DMS79 (cell line): ENCODE measurements at regions not wholly inside any gene's neighbourhood (a gene's known extent, or its start where the extent isn't known, plus 50 kb on each side); places are given as distances from the start of the nearest gene placed in this dataset.

Experiments
- DNase-seq: peaks from one replicate; lab custom pipeline; 2025; lab: John Stamatoyannopoulos, UW

- no peak for DNase-seq
These were observed 155.4 kb downstream of the ERMARD start for GRCh38 chr6:169906688-169907418.

GRCh38 chr6:169906004-169906687 lies 154.7 kb downstream of the ERMARD start:
- no peak for DNase-seq

GRCh38 chr6:169905041-169905807 lies 153.8 kb downstream of the ERMARD start:
- DNase-seq: no peak

- no peak for DNase-seq
These were observed 152.9 kb downstream of the ERMARD start for GRCh38 chr6:169904051-169904922.

GRCh38 chr6:169903122-169903521 lies 151.7 kb downstream of the ERMARD start:
- no peak for DNase-seq

GRCh38 chr6:169902604-169903003 lies 151.2 kb downstream of the ERMARD start:
- DNase-seq: no peak

- no peak for DNase-seq
These were observed 150.6 kb downstream of the ERMARD start for GRCh38 chr6:169902070-169902469.

- no peak for DNase-seq
These were observed 148.2 kb downstream of the ERMARD start for GRCh38 chr6:169899481-169900145.

- no peak for DNase-seq
These were observed 147.5 kb downstream of the ERMARD start for GRCh38 chr6:169898788-169899480.

GRCh38 chr6:169897601-169898358 lies 146.4 kb downstream of the ERMARD start:
- no peak for DNase-seq

GRCh38 chr6:169896826-169897456 lies 145.5 kb downstream of the ERMARD start:
- DNase-seq: no peak

GRCh38 chr6:169895926-169896761 lies 144.7 kb downstream of the ERMARD start:
- DNase-seq: no peak

- no peak for DNase-seq
These were observed 143.8 kb downstream of the ERMARD start for GRCh38 chr6:169895000-169895759.

GRCh38 chr6:169894377-169894960 lies 143.0 kb downstream of the ERMARD start:
- DNase-seq: no peak

GRCh38 chr6:169893624-169894023 lies 142.2 kb downstream of the ERMARD start:
- no peak for DNase-seq

GRCh38 chr6:169891846-169892245 lies 140.4 kb downstream of the ERMARD start:
- DNase-seq: no peak

- DNase-seq: no peak
These were observed 140.0 kb downstream of the ERMARD start for GRCh38 chr6:169891421-169891820.
